Posterior vena cava (tissue), 2 donors: ENCODE measurements at regions not wholly inside any gene's neighbourhood (a gene's known extent, or its start where the extent isn't known, plus 50 kb on each side); places are given as distances from the start of the nearest gene placed in this dataset.

Experiments
- DNase-seq: peaks from one replicate; pipeline ENCODE4 v3.0.0-alpha.2; 2020; ENCODE audit warnings: low spot score
- intact Hi-C, 2 donors: fragments of 100-400 bp; cut with DNase I; formaldehyde crosslinking; loops; one replicate each; pipeline versions ENCODE4 v1.14.1 to v1.14.2; 2022 to 2023
- donor health status: DM: yes; HTN: yes; CAD: no.
- donor health status: DM: yes; HTN: yes; CAD: no.

DNA sequence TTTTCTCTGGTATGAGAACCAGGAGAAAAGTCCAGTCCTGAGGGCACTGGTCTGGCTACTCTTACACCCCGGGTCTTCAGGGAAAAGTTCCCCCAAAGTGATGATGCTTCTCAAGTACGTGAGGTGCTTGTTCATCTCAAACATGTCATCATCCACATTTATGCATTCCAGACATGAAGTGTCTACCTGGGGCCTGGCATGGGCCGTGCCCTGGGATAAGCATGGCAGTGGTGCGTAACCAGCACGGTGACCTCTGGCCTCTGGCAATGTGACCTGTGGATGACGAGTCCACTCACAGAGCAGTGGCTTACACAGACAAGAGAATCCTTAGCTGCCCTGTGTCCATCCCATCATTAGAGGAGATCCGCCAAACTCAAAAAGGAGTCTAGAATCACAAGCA, 74.8 kb upstream of the LGALSL start:
- intact Hi-C loops, result no loop called here
- DNase-seq, result no peak

DNA sequence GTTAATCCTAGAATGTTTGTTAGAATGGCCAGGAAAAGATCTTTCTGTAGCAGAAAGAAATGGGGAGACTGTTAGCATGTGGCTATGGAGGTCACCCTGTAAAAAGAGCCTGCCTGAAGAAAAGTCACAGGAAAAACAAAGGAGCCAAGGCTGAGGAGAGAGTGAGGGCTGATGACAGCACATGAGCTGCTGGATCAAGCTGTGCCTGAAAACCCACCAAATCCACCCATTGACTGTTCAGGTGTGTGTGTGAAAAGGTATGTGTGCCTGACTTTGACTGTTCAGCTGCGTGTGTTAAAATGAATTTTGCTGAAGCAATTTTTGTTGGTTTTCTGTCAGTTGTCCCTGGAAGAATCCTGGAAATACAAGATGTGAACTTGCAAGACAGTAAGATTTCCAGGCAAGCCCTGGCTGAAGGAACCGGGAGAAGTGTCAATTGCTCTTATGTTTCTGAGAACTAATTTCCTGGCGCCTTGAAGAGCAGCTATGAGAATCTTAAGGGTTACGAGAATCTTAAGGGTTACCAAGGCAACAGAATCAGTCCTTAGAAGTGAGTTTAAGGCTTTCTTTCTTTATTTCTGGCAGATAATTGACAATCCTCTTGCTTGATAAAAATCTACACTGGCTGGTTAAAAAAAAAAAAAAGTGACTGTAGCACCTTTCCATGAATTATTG, 73.0 kb upstream of the LGALSL start:
- intact Hi-C loops, result no loop called here
- DNase-seq, result no peak

DNA sequence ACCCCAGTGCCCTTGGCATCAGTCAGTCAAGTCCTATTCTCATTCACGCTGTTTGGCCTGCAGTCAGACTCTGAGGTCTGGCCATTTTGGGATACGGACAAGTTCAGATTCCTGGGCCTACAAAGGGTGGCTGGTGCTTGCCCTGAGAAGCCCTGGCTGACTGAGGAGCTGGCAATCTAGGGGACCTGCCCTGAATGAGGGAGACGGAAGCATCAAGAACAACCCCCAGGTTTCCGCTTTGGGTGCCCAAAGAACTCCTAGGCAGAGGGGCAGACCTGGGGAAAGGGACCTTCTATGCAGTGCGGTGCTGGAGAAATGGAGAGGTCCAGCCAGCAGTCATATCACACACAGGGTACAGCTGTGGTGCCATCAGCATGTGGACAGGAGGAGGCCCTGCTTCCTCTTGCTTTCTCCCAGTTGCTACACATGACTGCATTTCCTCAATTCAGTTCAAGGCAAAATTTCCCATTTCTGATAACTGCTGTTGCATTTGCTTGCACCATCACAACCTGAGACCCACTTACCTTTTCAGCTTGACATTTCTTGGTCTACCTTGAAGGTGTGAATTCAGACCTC, 70.9 kb upstream of the LGALSL start:
- DNase-seq, result no peak
- intact Hi-C loops, result no loop called here

- DNase-seq, result no peak
- intact Hi-C loops, result no loop called here
These were observed 70.1 kb upstream of the LGALSL start for GRCh38 chr2:64383881-64384280.

DNA sequence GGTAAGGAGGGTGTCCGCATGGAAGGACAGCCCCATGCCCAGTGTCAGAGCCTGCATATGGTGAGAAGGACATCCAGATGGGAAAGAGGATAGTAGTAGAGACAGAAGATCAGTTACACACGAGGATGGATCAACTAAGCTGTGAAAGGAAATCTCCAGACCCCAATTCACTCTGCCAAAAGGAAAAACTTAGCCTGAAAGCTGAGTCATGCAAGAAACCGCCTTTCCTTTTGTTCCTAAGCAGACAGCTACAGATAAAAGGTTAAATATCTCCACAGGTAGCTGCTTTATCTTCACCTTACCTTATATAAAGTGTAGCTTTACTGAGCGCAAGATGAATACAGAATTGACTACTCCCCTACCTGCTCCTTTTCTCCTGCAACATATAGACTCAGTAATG, 67.3 kb upstream of the LGALSL start:
- no peak for DNase-seq
- intact Hi-C loops, result no loop called here

- intact Hi-C loops, result no loop called here
These were observed 63.4 kb upstream of the LGALSL start for GRCh38 chr2:64390586-64390985.

GRCh38 chr2:64391424-64391823, 62.5 kb upstream of the LGALSL start:
- intact Hi-C loops, result no loop called here
- no peak for DNase-seq

More at GRCh38 chr2:64390586-64390985, 63.4 kb upstream of the LGALSL start:
- DNase-seq, result no peak

DNA sequence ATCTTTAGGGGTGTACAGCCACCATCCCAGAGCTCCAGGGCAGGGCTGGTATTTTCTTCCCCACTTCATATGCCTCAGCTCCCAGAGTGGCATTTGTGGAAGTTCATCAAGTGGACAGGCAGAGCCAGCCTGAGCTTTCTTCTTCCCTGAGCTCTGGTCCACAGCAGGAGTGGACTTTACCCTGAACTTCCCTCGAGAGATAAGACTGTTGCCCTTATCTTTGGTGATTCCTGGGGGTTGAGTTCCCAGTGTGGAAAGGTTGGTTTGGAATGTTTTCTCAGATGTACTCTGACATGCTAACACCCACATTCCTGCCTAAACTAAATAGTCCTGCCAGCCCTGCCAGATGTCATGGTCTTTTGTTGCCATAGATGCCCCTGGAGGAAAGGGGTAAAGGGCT, 62.0 kb upstream of the LGALSL start:
- no peak for DNase-seq
- intact Hi-C loops, result no loop called here

DNA sequence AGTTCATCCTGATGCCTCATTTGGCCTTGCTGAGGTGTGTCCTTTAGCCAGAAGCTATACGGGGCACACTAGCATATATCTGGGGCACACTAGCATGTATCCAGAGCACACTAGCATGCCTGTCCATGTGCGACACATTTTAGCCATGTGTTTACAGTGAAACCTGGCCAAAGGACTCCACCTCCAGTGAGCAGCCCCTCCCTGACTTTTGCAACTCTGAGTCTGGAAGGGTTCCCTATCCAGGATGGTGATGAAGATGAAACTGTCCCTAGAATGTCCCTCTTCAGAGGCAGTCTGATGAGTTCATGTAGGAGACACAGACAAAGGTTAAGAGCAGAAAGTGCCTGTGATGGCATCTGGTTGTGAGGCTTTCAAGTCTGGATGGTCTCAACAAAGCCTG, 61.4 kb upstream of the LGALSL start:
- DNase-seq, result no peak
- intact Hi-C loops, result no loop called here

- DNase-seq, result no peak
- intact Hi-C loops, result no loop called here
These were observed 60.5 kb upstream of the LGALSL start for GRCh38 chr2:64393383-64394010.

DNA sequence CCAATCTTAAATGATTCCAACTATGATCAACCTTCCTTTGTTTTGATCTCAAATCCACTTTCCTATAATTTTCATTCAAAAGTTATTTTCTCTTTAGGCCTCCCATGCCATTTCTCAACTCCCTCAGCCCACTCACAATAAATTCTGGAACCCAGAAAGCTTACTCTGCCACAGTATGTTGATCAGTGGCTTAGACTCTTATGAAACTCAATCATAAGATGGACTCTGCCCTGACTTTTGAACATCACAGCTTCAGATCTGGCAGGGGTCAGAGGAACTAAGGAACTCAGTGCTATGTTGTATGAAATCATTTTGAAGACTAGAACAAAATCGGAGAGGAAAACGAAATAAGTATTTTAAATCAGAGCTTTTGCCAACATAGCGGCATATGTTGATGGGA, 59.8 kb upstream of the LGALSL start:
- intact Hi-C loops, result no loop called here
- no peak for DNase-seq

- DNase-seq, result no peak
- intact Hi-C loops, result no loop called here
These were observed 58.0 kb upstream of the LGALSL start for GRCh38 chr2:64396001-64396400.

DNA sequence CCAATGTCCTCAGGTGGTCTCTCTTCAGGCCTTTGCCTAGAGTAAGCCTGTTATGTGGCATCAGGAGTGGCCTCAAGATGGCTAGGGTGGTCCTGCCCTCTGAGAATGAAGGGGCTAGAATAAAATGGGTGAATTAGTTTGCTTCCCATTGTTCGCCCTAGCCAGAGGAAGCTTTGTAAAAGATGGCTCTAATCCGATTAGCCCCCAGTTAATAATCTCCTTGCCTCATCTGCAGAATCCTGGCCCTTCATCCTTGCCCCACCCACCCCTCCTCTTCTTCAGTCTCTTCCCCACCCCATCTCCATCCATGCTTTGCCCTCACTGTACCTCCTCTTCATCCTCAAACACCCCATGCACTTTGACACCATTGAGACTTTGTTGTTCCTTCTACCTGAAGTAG, 57.4 kb upstream of the LGALSL start:
- no peak for DNase-seq
- intact Hi-C loops, result no loop called here

- no peak for DNase-seq
- intact Hi-C loops, result no loop called here
These were observed 55.3 kb upstream of the LGALSL start for GRCh38 chr2:64398516-64399129.

DNA sequence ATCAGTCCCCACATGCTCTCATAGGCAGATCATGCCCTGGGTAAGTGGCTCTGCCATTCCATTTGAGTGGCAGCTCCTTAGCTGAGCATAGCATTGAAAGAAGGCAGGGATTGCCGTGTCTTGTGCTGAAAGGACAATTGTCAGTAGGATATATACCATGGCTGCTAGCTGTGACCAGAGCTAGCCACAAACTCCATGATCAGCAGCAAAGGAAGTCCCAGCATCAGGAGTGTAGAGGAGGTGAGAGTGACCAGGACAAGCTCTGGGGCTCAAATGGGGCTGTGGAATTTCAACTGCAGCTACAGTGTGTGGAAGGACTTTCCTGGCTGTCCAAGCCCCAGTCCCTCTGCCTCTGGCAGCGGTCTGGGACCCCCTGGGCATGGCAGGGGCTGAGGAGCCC, 54.4 kb upstream of the LGALSL start:
- intact Hi-C loops, result no loop called here
- DNase-seq, result no peak

DNA sequence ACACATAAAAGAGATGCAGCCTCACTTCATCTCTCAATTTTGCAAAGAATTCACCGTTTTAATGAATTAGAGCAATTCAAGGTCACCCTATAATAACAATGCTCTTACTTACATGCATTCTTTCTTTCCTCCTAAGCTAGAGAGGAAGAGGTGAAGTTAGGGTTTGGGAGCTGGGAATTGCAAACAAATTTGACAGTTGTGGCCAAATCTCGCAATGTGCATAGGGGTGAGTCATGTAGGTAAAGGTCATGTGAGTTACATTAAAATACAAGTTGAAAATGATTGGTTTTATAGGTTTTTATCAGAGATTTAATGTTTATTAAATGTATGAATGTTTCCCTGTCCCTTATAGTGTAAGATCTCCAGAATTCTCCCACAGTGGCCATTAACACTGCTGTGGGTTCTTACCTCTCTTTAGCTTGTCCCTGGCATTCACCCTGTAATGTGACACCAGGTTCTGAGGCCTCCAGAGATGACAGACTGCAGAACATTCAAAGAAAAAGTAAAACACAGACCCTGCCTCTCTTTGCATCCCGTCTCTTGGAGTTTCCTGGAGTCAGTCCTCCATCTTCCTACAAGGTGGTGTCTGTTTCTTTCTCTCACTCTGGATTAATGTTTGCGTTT, 53.7 kb upstream of the LGALSL start:
- intact Hi-C loops, result no loop called here
- no peak for DNase-seq

- DNase-seq, result no peak
- intact Hi-C loops, result no loop called here
These were observed 53.0 kb upstream of the LGALSL start for GRCh38 chr2:64400733-64401528.

GRCh38 chr2:64401529-64401880, 52.5 kb upstream of the LGALSL start:
- DNase-seq, result no peak
- intact Hi-C loops, result no loop called here

DNA sequence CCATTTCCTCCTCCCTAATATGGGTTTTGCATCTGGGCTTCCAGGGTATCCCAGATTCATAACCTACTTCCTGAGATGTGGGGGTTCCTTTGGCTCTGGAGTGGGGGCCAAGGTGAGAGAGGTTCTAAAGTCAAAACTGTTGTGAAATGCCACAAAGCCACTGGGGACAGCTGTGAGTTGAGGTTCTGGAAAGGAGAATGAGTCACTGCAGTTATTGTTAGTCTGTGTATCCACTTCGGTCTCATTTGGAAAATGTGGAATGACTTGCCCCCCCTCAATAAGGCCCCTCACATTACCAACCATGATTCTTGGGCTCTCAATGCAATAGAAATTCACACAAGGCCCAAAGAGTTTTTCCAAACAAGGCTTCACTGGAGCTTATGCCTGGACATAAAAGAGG, 51.1 kb upstream of the LGALSL start:
- intact Hi-C loops, result no loop called here
- DNase-seq, result no peak

DNA sequence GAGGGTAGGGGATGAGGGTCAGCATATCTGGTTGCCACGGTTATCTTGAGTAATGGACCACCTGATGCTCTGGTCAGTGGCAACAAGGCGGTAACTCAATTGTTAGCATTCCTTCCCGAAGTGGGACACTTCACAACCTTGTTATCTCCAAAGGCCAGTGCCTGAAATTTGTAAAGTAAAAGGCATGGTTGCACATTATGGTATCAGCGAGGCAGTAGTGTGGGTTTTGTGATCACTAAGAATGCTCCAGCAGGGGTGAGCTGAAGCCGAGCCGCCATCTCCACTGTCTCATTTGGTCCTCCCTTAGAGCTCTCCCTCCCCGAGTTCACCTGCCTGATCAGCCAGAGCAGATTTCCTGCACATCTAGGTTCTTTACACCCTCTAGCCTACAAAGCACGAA, 50.5 kb upstream of the LGALSL start:
- DNase-seq, result no peak
- intact Hi-C loops, result no loop called here
